Stimulated activated CD4-positive, alpha-beta T cell treated with anti-CD3 and anti-CD28 coated beads, Interleukin-12 subunit alpha, Interleukin-12 subunit beta, amount 100 ng/mL, for 4 hours (primary cell): ENCODE measurements at regions not wholly inside any gene's neighbourhood (a gene's known extent, or its start where the extent isn't known, plus 50 kb on each side); places are given as distances from the start of the nearest gene placed in this dataset.

Experiments
- DNase-seq: peaks from one replicate; pipeline ENCODE4 v3.0.0-alpha.2; 2020

DNA sequence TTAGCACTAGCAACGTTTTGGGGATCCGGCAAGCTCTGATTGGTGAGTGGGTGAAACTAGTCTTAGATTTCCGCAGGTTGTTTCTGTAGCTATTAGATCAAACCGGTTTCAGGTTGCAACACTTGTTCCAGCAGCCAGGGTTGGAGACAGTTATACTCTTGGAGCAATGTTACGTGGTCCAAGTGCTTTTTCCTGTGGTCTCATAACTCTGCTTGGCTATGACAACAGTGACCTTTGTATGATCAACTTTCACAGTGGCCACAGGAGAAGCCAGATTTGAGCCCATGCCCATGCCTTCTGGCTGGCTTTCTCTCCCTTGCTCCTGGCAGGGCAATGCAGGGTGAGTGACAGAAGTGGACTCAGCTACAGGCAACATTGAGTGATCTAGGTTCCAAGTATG lies 84.5 kb upstream of the TAF1B start:
- DNase-seq, result no peak

DNA sequence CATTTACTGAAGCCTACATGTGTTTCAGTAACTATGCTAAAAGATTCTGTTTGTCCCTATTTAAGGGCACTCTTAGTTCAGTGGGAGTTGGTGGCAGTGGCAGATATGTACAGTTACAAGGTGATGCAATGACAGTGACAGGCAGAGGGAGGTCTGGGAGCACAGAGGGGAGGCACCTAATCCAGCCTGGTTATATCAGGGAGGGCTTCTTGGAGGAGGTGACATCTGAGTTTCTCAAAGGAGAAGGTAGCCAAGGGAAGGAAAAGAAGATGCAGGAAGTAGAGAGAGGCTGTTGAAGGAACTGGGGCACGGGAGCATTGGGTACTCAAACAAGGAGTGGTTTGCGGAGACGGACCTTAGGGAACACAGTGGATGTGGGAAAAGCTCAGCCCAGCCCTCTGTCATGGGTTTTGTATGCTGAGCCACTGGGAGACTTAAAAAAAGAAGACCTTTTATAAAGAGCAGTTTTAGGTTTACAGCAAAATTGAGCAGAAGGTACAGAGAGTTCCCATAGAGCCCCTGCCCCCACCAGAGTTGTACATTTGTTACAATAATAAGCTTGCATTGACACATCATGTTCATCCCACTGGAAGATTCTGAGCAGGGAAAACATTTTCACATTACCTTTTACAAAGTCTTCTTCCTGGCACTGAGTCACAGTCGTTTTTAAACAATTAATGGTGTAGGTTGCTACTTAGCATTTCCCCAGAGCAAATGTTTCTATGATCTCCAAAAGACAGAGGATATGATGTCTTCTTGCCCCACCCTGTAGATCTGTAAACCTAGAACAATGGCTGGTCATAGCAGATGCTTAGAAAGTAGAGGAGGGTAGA lies 83.0 kb upstream of the TAF1B start:
- no peak for DNase-seq

DNA sequence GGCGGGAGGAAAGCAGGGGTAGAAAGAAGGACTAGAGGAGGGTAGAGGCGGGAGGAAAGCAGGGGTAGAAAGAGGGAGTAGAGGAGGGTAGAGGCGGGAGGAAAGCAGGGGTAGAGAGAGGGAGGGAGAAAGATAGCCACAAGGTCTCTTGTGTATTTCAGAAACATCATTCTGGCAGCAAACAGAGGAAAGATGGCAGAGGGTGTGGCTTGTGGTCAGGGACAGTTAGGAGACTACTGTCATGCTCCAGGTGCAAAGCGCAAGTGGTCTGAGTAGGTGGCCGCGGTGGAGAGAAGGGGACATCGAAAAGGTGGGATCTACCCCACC lies 82.4 kb upstream of the TAF1B start:
- no peak for DNase-seq

DNA sequence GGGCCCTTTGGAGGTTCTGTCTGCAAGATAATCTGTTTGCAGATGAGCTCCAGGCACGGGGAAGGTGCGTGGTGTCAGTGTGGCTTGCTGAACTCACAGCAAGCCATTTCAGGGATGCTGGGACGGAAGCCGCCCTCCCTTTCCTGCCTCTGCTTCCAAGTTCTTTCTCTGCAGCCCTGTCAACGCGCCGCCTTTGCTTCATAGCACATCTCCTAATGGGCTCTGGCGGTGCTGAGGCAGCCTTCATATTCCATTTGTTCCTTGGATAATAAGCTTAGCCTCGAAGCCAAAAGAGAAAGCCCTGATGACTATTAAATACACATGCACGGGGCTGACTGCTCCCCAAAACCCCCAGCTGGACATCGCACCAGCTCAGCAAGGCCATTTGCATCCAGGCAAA lies 81.7 kb upstream of the TAF1B start:
- DNase-seq, result no peak

DNA sequence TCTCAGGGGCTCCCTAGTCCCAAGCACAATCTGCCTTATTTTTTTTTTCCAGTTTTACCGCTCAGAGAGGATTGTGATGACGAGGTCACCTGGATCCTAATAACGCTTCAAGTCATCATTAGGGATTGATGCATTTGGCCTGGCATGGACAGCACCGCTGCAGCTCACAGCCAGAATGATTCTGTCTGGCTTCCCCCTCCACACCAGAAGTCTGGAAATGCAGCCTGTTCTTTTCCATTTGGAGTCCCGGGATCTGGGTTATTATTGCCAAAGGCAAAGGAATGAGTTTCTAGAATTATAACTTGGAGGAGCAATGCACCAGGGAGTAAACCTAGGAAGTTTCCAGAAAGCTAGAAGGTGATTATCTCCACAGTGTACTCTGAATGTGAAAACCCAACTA lies 81.1 kb upstream of the TAF1B start:
- no peak for DNase-seq

DNA sequence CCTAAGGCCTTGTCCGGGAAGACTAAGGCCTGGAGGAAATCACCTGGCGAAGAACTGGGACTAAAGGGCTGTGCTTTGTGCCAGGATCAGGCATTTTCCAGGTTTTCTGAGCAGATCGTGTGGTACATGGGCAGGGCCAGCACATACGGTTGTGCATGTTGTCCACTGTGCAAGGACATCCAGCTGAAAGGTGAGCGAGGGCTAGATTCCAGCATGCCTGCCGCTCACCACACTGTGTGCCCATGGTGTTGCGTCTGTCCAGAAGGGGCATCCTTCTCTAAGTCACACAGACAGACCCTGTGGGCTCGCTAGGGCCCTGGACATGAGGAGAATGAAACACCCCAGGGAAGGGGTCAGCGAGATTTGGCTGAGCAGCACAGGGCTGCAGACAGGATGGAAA lies 80.3 kb upstream of the TAF1B start:
- DNase-seq, result no peak

DNA sequence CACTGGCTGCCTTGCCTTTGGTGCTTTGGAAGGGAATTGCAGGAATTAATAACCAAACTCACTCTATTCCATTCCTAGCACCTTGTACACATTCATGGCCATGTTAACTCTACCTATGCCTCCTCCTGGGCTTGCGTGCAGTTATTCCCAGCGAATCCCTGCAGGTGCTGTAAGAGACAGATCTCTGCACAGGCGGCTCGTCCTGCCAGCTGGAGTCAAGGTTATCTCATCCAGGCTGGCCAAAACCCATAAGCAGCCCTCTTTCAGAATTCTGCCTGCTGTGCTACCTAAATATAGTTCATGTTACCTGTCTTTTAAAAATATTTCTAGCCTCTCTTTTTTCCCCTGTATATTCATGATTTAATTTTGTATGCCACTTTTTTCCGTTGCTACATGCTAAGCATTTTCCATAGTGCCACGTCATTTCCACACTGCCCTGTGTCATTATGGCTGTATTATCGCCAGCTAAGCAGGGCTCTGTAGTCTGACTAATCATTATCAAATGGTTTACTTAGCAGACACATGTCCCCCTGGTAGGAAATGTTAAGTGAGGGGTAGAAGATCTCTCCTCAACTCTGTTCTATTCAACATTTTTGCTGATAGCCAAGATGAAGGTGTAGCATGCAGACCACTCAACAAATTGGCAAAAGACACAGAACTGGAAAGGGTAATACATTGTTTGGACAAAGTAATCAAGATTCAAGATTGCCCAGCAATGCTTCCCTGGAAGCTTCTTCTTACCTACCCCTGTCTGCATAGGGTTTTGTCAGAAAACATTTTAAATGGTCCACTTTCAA lies 79.7 kb upstream of the TAF1B start:
- DNase-seq, result no peak

DNA sequence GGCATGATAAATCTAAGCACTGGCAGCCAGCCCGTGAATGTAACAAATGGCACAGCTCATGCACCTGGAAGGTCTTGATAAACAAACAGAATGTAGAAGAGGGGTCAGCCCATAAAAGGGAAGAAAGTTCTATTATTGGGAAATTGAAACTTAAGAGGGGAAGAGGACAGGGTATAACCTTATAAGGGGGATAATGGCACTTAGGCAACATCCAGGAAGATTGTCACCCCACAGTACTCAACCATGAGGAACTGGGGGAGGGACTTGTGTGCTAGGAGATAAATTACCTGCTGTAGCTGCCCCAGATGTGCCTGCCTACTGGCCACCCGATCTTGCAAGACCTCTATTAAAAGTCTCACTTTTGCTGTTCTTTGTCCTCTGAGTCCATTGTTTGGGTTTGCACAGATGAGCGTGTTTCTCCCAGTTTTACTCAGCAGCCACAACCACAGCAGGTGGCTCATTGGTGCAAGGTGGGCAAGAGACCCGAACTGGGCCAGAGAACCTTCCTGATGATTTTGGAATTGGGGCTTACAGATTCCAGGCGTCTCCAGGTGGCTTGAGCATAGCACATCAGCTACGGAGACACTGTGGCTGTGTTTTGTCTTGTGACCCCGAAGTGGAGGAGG lies 79.0 kb upstream of the TAF1B start:
- DNase-seq, result no peak

DNA sequence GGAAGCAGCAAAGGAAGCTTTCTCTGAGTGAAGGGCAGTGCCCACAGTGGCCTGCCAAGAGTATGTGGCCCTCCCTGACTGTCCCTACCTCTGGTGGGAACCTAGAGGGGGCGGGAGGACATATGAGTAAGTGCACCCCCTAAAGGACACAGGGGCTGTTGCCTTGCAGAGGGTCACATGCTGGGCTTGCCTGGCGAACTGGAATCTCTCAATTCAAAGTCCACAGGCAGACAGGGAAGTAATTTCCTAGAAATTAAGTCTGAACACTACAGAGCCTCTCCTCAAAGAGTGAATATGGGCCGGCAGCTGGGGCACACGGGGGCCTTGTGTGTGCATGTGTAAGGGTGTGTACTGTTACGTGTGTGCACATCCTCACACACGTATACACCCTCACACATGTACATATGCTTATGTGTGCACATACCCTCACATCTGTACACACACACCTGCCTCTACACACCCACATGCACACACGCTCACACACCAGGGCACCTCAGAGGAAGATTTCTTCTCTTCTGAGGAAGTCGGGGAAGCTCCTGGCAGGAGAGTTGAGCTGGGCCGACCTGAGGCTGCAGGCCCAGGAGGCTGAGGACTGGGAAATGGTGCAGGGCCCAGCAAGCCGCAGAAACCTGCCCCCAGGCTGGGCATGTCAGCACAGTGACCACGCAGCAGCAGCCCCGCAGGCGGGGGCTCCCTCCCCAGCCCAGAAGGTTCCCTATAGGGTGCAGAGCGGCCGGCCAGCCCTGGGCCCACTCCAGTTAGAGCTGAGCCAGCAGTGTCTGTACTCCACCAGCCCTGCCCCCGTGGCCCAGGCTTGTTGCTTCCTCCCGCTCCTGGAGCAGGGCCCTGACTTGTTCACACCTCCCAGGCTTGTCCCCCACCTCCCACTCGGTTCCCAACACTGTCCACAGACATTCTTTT lies 77.4 kb upstream of the TAF1B start:
- DNase-seq, result no peak

DNA sequence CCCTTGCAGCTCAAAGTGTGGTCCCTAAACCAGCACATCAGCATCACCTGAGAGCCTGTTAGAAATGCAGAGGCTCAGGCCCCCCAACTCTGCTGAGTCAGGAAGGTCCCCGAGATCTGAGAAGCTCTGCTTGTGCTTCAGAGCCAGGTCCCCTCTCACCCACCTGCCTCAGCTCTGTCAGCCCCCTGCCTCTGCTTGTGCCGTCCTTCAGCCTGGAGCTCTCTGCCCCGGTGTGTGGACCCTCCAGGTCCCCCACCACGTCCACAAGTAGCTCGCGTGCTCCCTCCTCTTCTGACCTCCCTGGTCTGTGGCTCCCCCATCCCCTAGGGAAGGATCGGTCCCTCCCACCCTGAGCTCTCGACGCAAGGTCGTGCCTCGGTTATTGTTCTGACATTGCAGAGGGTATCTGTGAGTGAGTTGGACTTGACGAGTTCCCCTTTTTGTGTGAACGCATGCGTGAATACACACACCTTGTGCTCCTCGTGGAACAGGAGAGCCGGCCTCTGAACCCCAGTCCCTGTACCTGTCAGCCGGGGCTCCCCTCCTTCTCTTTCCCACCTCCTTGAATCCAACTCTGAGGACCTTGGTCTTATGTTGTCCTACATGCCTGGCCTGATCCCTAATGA lies 75.5 kb upstream of the TAF1B start:
- DNase-seq, result no peak

DNA sequence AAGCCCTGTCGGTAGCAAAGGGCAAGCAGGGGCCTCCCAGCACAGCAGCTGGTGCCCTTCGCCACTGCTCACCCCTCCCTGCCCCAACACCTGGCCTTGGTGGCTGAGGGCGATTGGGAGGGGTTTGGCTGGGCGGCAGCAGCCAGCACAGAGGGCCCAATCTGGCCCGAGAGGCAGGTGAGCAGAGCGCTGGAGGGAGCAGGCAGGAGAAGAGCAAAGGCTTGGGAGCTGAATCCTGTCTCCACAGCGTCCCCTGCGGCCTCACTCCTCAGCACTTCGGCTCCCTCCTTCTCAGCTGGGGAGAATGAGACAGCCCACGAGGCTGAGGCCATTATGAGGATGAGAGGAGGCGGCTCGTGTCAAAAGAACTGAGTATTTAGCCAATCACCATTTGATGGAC lies 74.9 kb upstream of the TAF1B start:
- DNase-seq, result no peak

DNA sequence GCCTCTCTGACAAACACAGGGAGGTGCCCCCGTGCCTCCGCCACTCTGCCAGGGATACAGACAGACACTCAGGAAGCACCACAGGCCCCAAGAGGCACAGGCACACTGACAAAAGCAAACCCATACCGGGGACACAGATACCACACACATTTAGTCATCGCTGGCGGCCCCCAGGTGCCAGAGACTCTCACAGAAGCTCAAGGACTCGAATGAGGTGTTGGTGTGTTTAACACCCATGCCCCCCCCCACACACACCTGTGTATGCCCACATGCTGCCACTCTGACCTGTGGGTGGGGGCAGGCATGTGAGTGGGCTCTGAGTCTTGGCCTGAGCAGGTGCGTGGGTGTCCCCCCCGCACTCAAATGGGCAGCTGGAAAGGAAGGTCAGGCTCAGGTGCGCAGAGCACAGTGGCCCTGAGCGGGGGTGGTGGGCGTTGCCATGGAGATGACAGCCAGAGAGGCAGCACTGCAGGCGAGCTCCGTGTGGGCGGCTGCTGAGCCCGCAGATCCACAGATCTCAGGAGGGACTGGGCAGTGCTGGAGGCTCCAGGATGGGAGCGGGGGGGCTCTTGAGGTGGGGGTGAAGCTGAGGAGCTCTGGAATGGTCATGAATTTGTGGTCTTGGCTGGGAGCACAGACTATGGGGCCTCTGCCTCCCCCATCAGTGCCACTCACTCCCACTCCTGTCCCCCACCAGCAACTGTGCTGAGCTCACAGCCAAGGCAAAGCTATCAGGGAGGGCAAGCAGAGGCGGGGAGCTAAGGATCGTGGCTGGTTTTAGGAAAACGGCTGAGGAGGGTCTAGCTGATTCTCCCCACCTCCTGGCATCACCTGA lies 73.9 kb upstream of the TAF1B start:
- no peak for DNase-seq

DNA sequence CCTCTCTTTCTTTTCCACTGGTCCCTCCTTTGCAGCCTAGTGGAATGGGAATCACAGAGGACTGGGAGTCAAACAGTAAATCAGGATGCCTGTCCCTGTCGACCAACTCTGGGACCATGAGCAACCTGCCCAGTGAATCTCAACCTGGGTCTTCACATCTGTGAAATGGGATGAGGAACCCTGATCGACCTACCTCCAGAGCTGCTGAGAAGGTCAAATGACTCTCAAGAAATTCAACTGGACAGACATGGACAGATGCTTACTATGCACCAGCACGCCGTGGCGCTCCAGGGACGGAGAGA lies 73.3 kb upstream of the TAF1B start:
- DNase-seq, result no peak

DNA sequence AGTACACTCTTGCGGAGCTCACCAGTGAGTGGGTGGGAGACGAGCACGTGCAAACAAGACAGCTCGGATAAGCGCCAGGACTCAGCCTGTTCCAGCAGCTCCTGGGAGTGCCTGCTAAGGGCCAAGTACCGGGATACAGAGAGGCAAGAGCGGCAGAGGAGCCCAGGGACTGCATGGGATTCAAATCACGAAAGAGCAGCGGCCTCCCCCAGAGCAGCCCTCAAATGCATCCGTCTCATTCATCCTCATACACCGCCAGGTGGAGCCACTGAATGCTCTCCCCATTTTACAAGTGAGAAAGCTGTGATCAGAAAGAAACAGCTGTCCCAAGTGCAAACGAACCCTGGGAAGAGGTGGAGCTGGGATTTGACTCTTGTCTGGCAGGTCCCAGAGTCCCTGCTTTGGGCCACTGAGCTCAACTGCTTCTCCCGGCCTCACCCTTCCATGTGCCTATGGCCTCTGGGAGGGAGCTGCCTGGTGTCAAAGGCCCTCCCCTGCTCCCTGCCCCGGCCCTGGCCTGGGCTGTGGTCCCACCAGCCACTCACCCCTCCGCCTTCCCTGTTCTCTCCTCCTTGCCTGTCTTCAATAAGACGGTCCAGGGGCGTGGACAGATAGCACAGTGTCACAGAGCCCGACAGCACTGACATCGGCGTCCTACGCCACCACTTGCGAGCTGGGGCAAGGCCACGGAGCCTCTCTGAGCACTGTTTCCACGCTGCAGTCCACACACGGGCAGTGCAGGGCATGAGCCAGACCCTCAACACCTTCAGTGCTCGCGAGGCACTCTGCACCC lies 72.8 kb upstream of the TAF1B start:
- DNase-seq, result peak; percentile 46

DNA sequence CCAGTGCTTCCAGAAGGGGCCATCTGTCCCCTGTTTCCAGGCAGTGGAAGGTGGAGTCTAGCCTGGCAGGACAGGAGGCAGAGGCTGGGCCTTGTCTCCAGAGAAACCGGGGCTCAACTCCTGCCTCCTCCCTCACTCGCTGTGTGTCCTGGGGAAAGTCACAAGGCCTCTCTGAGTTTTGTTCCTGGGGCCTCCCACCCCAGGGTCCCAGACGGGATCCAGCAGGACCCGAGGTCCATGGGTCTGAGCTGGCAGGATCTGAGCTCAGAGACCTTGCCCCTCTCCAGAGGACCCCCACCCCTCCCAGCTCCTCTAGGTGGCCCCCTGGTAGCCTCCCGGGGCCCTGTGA lies 72.2 kb upstream of the TAF1B start:
- no peak for DNase-seq

DNA sequence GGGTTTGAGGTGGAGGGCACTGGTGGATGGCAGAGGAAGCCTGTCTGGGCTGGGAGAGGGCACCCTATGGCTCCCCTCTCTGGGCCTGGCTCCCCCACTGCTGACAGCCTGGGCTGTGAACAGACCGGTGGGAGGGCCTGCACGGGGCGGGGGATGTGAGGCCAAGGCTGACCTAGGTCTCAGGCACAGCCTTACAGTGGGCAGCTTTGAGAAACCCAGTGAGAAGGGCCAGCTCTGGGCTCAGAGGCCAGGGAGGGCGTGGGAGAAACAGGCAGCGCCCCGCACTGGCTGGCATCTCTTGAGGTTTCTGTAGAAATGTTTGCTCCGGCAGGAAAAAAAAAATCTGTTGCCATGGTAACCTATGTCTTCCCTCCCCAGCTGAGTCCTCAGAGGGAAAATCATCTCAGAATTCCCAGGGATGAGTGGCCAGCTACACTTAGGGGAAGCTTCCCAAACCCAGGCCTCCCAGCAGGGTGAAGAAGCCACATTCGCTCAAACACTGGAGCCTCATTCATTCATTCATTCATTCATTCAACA lies 71.7 kb upstream of the TAF1B start:
- no peak for DNase-seq

DNA sequence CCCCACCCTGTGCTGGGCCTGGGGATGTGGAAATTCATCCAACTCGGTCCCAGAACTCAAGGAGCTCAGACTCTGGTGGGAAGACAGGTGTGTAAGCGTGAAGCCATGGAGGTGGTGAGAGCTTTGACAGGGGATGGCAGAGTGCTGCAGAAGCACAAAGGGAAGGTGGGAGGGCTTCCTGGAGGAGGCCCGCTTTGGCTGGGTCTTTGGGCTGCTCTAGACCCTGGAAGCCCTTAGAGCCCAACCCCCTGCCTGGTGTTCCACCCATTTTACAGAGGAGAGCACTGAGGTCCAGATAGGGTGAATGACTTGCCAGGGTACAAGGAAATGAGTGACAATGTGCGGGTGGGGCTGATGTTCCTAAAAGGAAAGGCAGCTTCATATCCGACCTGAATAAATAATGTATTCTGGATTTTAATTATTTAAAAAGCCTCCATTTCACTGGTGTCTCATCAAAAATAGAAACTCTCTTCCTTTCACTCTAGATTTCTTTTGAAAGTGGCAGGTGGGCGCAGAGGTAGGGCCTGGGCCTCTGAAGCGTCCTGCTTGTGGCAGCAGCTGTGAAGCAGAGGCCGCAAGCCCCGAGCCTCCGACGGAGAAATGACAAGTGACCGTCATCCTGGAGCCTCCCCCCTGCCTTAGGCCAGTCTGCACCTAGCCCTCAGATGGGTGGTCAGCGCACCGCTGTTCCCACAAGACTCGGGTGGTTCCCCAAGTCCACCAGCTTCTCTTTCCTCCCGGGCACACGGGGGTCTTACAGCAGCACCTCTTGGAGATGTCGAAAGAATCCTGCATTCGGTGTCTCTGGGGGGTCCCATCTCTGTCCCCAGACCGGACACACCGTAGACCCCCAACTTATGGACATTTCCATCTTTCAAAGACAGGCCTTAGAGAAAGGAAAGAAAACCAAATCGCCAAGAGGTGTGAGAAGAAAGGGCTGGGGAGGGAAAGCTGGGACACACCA lies 71.0 kb upstream of the TAF1B start:
- no peak for DNase-seq

DNA sequence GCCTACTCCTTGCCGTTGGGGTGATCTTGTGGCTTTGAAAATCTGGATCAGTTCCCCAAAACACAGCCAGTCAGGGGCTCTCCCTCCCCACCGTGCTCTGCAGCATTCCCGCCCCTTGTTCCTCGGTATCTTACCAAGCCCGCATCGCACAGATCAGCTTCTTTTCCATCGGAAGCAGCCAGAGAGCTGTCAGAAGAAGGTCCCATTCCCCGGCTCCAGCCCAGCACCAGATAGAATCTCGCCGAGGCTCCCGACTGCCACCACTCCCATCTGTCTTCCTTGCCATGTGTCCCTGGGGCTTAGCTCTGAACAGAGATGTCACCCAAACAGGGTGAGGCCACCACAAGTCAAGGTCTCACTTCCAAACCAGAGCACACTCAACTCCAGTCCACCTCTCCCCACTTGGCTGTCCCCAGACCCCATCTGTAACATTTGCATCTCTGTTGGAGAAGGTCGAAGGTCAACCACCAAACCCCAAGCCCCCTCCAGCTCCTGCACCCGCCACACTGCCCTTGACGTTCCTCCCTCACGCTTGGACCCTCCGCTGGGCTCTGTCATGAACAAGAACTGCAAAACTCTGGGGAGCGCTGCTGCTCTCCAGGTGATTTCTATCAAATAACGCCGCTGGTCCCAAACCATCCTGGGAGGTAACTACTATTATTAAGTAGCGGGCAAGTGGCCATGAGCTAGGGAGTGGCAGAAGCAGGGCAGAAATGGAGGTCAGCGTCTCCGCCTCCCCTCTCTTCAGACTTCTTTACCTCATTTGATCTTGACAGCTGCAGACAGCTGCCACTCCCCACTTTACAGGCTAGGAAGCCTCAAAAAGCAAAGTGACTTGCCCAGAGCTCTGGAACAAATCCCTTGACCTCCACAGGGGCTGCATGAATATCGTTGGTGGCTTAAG lies 70.0 kb upstream of the TAF1B start:
- DNase-seq, result no peak

DNA sequence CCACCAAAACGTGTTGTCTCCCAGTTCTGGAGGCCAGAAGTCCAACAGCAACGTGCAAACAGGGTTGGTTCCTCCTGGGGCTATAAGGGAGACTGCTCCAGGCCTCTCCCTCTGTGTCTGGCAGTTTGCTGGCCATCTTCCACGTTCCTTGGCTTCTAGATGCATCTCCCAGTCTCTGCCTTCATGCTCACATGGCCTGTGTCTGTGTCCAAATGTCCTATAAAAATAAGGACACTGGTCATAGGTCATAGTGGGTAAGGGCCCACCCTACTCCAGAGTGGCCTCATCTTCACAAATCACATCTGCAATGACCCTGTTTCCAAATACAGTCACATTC lies 69.4 kb upstream of the TAF1B start:
- no peak for DNase-seq
